Stimulated activated CD4-positive, alpha-beta T cell treated with anti-CD3 and anti-CD28 coated beads, Interleukin-1b, Interleukin-23, amount 100 ng/mL, for 24 hours (primary cell): ENCODE measurements at regions not wholly inside any gene's neighbourhood (a gene's known extent, or its start where the extent isn't known, plus 50 kb on each side); places are given as distances from the start of the nearest gene placed in this dataset.
"Not testable (repeated sequence)": the region's sequence is repeated elsewhere in the genome, so short reads cannot be mapped to it uniquely, and the experiment has no call there.

Experiments
- DNase-seq, 4 experiments: peaks; one replicate each; pipeline ENCODE4 v3.0.0-alpha.2; 2020; ENCODE audit warnings: low read depth in 4 of 4, low spot score in 1 of 4

- no peak for DNase-seq
These were observed 198.3 kb upstream of the STAC start for GRCh38 chr3:36182024-36182423.

DNA sequence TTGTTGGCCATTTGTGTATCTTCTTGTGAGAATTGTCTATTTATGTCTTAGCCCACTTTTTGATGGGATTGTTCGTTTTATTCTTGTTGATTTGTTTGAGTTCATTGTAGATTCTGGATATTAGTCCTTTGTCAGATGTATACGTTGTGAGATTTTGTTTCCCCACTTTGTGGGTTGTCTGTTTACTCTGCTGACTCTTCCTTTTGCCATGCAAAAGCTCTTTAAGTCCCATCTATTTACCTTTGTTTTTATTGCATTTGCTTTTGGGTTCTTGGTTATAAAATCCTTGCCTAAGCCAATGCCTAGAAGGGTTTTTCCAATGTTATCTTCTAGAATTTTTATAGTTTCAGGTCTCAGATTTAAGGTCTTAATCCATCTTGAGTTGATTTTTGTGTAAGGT, 193.1 kb upstream of the STAC start:
- not testable (repeated sequence) for DNase-seq

DNA sequence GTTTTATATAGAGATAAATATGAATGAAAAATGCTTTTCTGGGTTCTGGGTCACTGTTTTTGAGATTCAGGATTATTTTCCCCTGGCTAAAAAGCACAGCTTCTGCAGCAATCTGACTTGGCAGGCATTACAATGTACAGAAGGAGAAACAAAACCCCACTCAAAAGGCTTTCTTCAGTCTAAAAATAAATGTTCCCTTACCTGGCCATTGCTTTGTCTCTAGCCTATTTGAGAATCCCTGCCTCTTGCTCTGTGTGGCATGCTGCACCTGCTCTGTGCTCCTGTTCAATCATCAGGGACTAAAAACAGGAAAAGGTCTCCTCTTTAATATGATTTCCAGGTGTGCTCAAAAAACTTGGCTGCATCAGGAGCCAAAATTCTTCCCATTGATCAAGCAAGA, 187.4 kb upstream of the STAC start:
- DNase-seq, result no peak

DNA sequence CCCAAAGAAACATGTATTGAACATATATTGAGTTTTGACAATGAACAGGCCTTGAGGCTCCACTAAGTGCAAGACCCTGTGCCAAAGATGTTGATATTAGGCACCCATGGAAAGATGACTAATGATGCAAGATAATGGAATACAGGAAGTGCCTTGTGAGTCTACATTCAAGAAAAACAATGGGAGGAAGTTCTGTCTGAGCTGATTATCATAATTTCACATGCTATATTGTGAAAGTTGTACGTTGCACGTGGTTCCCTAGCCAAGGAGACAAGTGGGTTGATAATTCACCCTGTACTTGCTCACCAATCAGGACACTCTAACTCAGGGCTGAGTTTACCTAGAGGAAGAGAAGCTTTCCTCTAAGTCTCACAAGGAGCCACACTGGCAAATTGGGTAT, 186.9 kb upstream of the STAC start:
- DNase-seq, result no peak

GRCh38 chr3:36196058-36196457, 184.2 kb upstream of the STAC start:
- DNase-seq, result no peak

GRCh38 chr3:36197151-36197550, 183.2 kb upstream of the STAC start:
- DNase-seq, result no peak

DNA sequence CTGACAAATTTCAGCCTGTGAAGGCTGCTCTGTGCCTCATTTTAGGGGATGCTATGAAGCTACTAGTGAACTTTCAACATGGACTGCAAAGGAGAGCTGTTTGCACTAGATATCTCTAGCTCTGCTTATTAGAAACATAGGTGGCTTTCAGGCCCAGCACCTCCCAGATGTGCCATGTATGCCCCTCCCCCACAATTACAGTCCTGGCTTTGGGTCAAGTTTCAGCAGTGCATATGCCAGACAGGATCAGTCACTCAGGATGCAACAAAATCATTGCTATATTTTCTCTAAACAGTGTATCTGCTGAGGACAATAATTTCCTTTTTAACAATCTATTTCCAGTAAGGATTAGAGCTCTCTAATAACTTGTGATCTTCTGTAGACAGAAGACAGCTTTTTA, 178.8 kb upstream of the STAC start:
- DNase-seq, result no peak

GRCh38 chr3:36206956-36207580, 173.2 kb upstream of the STAC start:
- DNase-seq, result no peak

DNA sequence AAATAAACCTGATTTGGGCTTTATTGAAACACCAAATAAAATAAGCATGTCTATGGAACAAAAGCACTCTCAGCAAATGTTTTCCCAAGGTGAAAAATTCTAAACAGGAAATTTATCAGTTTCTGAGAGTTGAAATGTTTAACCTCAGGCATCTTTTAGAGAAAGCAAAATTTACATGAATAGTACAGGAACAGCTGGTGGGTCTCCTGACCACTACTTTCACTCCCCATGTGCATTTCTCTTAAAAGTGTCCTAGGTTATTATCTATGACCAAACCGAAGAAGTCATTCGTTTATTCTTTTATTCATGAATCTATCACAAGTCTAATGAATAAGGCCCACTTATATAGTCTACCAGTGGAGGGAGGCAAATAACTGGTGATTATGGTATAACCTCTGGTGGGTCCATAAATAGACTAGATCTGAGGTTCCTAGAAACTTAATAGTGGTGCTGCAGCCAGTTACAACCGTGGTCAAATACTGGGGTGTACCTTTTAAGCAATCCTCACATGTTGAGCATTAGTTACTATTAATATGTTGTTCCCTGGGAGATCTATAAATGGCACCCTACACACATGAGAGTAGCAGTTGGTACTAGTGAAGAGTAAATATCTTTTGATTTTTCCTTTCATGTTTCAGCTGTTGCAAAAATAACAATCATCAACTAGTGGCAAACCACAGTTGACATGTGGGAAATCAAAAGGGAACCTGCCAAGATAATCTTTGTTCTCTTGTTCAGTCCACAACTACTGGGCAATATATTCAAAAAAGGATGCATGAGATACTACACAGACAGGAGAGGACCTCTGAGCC, 169.3 kb upstream of the STAC start:
- DNase-seq, result no peak

GRCh38 chr3:36211652-36211999, 168.7 kb upstream of the STAC start:
- DNase-seq, result no peak

DNA sequence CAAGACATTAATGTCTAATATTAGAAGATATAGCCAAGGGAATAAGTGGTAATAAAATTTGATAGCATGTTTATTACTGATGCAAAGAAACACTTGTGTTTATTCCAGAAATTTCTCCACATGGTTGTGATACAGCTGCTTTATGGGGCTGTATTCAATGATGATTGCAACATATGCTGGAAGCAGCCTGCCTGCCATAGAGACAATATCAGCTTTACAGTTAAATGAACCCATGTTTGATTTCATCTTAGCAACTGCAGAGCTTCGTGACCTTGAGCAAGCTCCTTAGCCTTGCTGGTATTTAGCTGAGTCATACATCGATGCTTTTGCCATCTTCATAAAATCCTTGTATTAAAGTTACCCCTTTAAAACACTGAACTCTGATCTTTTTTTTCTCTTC, 168.1 kb upstream of the STAC start:
- DNase-seq, result no peak

- no peak for DNase-seq
These were observed 165.8 kb upstream of the STAC start for GRCh38 chr3:36214460-36214859.

GRCh38 chr3:36215241-36215640, 165.1 kb upstream of the STAC start:
- DNase-seq, result no peak

- DNase-seq, result no peak
These were observed 160.9 kb upstream of the STAC start for GRCh38 chr3:36219398-36219797.

DNA sequence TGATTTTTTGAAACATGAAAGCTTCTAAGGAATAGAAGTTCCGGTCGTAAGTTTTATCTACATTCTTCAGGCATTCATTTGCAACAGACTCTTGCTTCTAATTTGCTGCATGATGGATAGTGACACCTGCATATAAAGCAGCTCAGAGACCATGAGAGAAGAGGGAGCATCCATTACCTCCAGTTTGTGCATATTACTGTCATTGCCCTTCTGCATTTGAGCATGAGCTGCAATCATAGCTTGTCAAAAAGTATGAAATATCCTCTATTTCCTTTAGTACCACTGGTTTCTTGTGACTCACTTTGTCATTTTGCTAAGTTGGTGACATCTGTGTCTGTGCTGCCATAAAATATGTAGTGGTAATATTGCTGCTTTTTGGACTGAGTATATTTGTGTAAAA, 160.1 kb upstream of the STAC start:
- DNase-seq, result no peak

DNA sequence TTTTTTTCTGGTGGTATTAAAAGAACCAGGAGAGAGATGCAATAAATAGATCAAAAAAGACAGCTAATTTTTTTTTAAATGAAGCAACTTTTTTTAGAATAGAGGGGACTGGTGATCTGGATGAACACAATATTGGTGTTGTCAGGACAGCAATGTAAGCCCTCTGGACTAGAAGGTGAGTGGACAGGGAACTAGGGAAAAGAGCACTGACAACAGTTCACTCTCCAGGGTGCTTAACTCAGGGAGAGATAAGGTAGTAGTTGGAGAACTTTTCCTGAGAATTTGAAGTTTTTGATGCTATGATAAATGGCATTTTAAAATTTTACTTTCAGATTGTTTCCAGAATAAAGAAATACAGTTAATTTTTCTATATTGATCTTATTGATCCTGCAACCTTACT, 158.3 kb upstream of the STAC start:
- no peak for DNase-seq

- no peak for DNase-seq
These were observed 152.3 kb upstream of the STAC start for GRCh38 chr3:36227980-36228379.

DNA sequence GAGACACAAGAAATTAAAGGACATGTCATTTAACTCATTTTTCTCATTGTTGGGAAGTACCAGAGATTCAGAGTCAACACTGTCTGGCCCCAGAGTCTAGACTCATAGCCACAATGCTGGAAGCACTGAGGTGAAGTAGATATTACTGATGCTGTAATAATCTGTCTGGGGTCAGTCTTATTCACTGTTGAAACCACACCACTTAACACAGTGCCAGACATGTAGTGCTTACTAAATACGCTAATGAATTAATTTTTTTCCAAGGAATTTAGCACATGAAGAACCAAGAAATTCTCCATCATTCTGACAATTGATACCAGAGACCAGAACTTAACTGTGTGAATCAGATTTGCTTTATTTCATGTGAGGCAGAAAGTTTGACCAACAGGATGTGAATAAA, 150.8 kb upstream of the STAC start:
- no peak for DNase-seq

- no peak for DNase-seq
These were observed 147.4 kb upstream of the STAC start for GRCh38 chr3:36232797-36233489.

DNA sequence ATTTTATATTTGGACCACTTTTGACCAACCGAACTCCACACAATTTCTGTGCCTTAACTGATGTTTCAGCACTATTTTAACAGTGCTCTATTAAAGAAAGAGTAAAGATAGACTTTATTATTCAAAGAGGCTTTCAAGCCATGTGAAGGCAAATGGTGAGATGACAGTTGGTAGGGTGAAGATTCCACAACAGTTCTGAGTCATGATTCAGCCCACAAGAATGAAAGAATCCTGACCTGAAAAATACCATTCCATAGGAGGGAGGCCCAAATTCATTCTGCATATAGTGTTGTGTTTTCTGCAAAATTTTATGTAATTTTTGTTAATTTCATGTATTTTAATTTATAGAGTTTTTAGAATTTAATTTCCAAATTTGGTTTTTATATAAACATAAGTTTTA, 135.6 kb upstream of the STAC start:
- DNase-seq, result no peak

GRCh38 chr3:36248374-36248773, 131.9 kb upstream of the STAC start:
- DNase-seq, result no peak

GRCh38 chr3:36250191-36250590, 130.1 kb upstream of the STAC start:
- DNase-seq, result no peak
